ENCODE measurements at regions not wholly inside any gene's neighbourhood (a gene's known extent, or its start where the extent isn't known, plus 50 kb on each side); places are given as distances from the start of the nearest gene placed in this dataset.

GRCh38 chr9:79990536-79990935 lies 418.8 kb downstream of the TLE4 start:
- Histone ChIP-seq H3K4me1 (no peaks in the 10 kb centered on the region), H3K9ac (no peak overlapping the region), H3K27me3 (no peaks in the 10 kb centered on the region), H3K36me3 (no peaks in the 10 kb centered on the region), H3K27ac (no peak overlapping the region), H3K9me3 (no peaks in the 10 kb centered on the region), H4K20me1 (no peaks in the 10 kb centered on the region), H3K4me2 (no peak overlapping the region), H3K4me3 (no peak overlapping the region)
- TF ChIP-seq Cebpa-rat (IDR thresholded peaks at IDR 0.05) = no peak

- no peak overlapping the region for H3K4me2 ChIP-seq
- no peak overlapping the region for H3K27ac ChIP-seq
- no peaks in the 10 kb centered on the region for H4K20me1 ChIP-seq
- no peak overlapping the region for H3K4me3 ChIP-seq
- no peaks in the 10 kb centered on the region for H3K36me3 ChIP-seq
- H3K27me3 ChIP-seq = no peaks in the 10 kb centered on the region
- H3K9ac ChIP-seq = no peak overlapping the region
- H3K4me1 ChIP-seq = no peaks in the 10 kb centered on the region
- H3K9me3 ChIP-seq = no peaks in the 10 kb centered on the region
- no peak for TF ChIP-seq Cebpa-rat (IDR thresholded peaks at IDR 0.05)
Observed at GRCh38 chr9:79989079-79989478, 417.3 kb downstream of the TLE4 start.

DNA sequence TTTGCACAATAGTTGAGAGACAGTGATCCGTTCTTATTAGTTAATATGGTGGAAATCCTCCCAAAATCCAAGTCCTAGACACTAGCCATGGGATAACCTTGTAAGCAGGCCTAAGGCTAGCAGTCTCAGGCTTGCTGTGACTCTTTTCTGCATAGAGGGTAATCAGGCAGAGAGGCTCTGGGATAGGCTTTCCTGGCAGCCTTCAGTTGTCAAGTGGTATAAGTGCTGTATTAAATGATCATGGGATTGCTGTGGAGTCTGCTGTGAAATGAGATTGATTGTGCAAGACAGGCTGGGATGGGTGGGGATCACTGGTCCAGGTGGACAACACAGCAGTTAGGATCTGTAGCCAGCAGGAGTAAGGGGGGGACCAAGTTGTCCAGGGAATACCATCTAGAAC lies 416.4 kb downstream of the TLE4 start:
- H3K36me3 ChIP-seq = no peaks in the 10 kb centered on the region
- no peaks in the 10 kb centered on the region for H3K4me1 ChIP-seq
- no peak overlapping the region for H3K9ac ChIP-seq
- H3K4me2 ChIP-seq = no peak overlapping the region
- no peak overlapping the region for H3K27ac ChIP-seq
- 0 out of 2 replicates have a peak, but pooled peaks cover under 1% of the 10 kb centered on the region for H3K9me3 ChIP-seq
- no peak for TF ChIP-seq Cebpa-rat (IDR thresholded peaks at IDR 0.05)
- H4K20me1 ChIP-seq = no peaks in the 10 kb centered on the region
- H3K4me3 ChIP-seq = no peak overlapping the region
- H3K27me3 ChIP-seq = no peaks in the 10 kb centered on the region

- no peak for TF ChIP-seq Cebpa-rat (IDR thresholded peaks at IDR 0.05)
- H3K4me3 ChIP-seq = no peak overlapping the region
- H3K9ac ChIP-seq = no peak overlapping the region
- peaks cover 15% of the 10 kb centered on the region for H3K9me3 ChIP-seq
- no peaks in the 10 kb centered on the region for H3K27me3 ChIP-seq
- H4K20me1 ChIP-seq = no peaks in the 10 kb centered on the region
- H3K4me1 ChIP-seq = no peaks in the 10 kb centered on the region
- no peak overlapping the region for H3K4me2 ChIP-seq
- H3K27ac ChIP-seq = no peak overlapping the region
- H3K36me3 ChIP-seq = no peaks in the 10 kb centered on the region
Observed at GRCh38 chr9:79986437-79986836, 414.7 kb downstream of the TLE4 start.

- Histone ChIP-seq H4K20me1 (no peaks in the 10 kb centered on the region), H3K27me3 (no peaks in the 10 kb centered on the region), H3K4me2 (no peak overlapping the region), H3K4me3 (no peak overlapping the region), H3K27ac (no peak overlapping the region), H3K4me1 (no peaks in the 10 kb centered on the region), H3K9me3 (peaks cover 15% of the 10 kb centered on the region), H3K36me3 (no peaks in the 10 kb centered on the region), H3K9ac (no peak overlapping the region)
- TF ChIP-seq Cebpa-rat (IDR thresholded peaks at IDR 0.05) = no peak
Observed at GRCh38 chr9:79985772-79986171, 414.0 kb downstream of the TLE4 start.

- no peak for TF ChIP-seq Cebpa-rat (IDR thresholded peaks at IDR 0.05)
- no peak overlapping the region for H3K9ac ChIP-seq
- H3K27me3 ChIP-seq = no peaks in the 10 kb centered on the region
- H3K4me2 ChIP-seq = no peak overlapping the region
- no peak overlapping the region for H3K4me3 ChIP-seq
- H3K27ac ChIP-seq = no peak overlapping the region
- H4K20me1 ChIP-seq = no peaks in the 10 kb centered on the region
- H3K4me1 ChIP-seq = no peaks in the 10 kb centered on the region
- peaks cover 15% of the 10 kb centered on the region for H3K9me3 ChIP-seq
- H3K36me3 ChIP-seq = no peaks in the 10 kb centered on the region
Observed at GRCh38 chr9:79985264-79985663, 413.5 kb downstream of the TLE4 start.

DNA sequence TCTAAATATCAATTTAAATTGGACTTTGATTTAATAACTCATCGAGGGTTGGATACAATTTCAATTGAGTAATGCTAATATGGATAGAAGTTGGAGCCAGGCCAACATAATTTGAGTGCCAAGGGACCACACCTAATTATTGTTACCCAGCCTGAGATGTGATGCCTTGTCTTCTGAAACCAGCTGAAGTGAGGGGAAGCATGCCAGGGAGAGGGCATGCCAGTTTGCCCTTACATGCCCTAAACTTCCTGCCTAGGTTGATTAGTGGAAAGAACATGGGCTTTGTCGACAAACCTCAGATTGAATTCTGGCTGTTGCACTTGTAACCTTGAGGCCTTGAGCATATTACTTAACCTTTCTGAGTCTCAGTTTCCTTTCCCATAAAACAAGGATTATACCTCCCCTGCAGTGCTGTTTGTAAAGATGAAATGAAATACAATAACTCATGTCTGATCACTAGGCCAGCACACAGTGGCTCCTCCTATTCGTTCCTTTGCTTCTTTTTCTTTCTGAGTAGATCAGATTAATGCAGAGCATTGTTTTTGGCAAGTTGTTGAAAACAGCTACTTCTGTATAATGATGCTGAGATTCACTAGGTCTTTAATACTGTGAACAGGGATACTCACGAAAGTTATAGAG lies 412.8 kb downstream of the TLE4 start:
- Histone ChIP-seq H3K4me1 (no peaks in the 10 kb centered on the region), H3K4me3 (no peak overlapping the region)
- TF ChIP-seq Cebpa-rat (IDR thresholded peaks at IDR 0.05) = no peak

GRCh38 chr9:79980432-79980831 lies 408.7 kb downstream of the TLE4 start:
- no peak overlapping the region for H3K4me3 ChIP-seq
- no peaks in the 10 kb centered on the region for H4K20me1 ChIP-seq
- no peaks in the 10 kb centered on the region for H3K36me3 ChIP-seq
- H3K27ac ChIP-seq = no peak overlapping the region
- peaks cover 15% of the 10 kb centered on the region for H3K9me3 ChIP-seq
- no peak for TF ChIP-seq Cebpa-rat (IDR thresholded peaks at IDR 0.05)
- no peaks in the 10 kb centered on the region for H3K27me3 ChIP-seq
- H3K4me1 ChIP-seq = no peaks in the 10 kb centered on the region
- H3K9ac ChIP-seq = no peak overlapping the region
- H3K4me2 ChIP-seq = no peak overlapping the region

More for the DNA sequence above, 412.8 kb downstream of the TLE4 start:
- Histone ChIP-seq H4K20me1 (no peaks in the 10 kb centered on the region), H3K4me2 (no peak overlapping the region), H3K36me3 (no peaks in the 10 kb centered on the region), H3K27ac (no peak overlapping the region), H3K9me3 (peaks cover 15% of the 10 kb centered on the region), H3K9ac (no peak overlapping the region), H3K27me3 (no peaks in the 10 kb centered on the region)

DNA sequence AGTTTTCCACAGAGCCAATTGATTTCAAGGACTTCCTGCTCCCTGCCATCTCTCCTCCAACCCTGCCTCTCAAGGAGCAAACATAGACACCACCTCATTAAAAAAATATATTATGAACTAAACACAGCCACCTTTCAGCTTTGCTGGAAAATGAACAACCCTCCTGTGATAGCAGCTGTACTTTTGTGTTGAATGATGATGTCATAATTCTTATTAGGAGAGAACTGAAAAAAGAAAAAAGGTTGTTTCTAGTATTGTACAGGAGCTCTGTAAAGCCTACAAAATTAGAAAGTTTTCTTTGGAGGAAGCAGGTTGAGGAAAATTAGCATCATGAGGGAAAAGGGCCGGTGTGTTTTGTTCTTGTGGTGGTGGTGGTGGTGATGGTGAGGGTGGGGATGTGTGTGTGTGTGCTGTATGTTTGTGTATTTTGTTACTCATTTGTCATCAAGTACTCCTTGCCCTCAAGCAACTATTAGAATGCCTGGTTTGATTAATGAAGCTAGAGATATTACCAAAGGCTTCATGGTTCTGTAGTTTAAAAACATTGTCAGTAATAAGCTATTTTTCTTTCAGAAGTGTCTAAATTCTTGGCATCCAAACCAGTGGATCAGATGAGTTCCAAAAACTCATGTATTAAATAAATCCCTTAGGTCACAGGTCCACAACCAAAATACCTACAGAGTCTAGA lies 405.9 kb downstream of the TLE4 start:
- no peak for TF ChIP-seq Cebpa-rat (IDR thresholded peaks at IDR 0.05)

GRCh38 chr9:79977074-79977435 lies 405.3 kb downstream of the TLE4 start:
- H3K9me3 ChIP-seq = peaks cover 4% of the 10 kb centered on the region; the same call in 1 of the 2 replicates
- TF ChIP-seq Cebpa-rat (IDR thresholded peaks at IDR 0.05) = no peak
- H3K4me3 ChIP-seq = no peak overlapping the region

More for the DNA sequence above, 405.9 kb downstream of the TLE4 start:
- Histone ChIP-seq H3K27ac (no peak overlapping the region), H3K4me3 (no peak overlapping the region), H3K9ac (no peak overlapping the region), H3K9me3 (peaks cover 10% of the 10 kb centered on the region), H4K20me1 (no peaks in the 10 kb centered on the region), H3K4me2 (no peak overlapping the region), H3K36me3 (no peaks in the 10 kb centered on the region), H3K27me3 (no peaks in the 10 kb centered on the region), H3K4me1 (no peaks in the 10 kb centered on the region)

More at GRCh38 chr9:79977074-79977435, 405.3 kb downstream of the TLE4 start:
- no peak overlapping the region for H3K27ac ChIP-seq
- no peak overlapping the region for H3K4me2 ChIP-seq
- no peaks in the 10 kb centered on the region for H4K20me1 ChIP-seq
- no peak overlapping the region for H3K9ac ChIP-seq
- no peaks in the 10 kb centered on the region for H3K36me3 ChIP-seq
- H3K4me1 ChIP-seq = no peaks in the 10 kb centered on the region
- no peaks in the 10 kb centered on the region for H3K27me3 ChIP-seq

Measured in BLaER1 (cell line).